ENCODE measurements at regions not wholly inside any gene's neighbourhood (a gene's known extent, or its start where the extent isn't known, plus 50 kb on each side); places are given as distances from the start of the nearest gene placed in this dataset.
"Not testable (repeated sequence)": the region's sequence is repeated elsewhere in the genome, so short reads cannot be mapped to it uniquely, and the experiment has no call there.

GRCh38 chr7:4606797-4607196 lies 75.3 kb upstream of the FOXK1 start:
- no peak for DNase-seq (ENCODE audit: low read depth, low spot score)
- H3K27ac ChIP-seq = no peak overlapping the region

GRCh38 chr7:4607311-4607729 lies 74.8 kb upstream of the FOXK1 start:
- H3K27ac ChIP-seq = no peak overlapping the region
- DNase-seq (ENCODE audit: low read depth, low spot score) = no peak

GRCh38 chr7:4609576-4609975 lies 72.5 kb upstream of the FOXK1 start:
- not testable (repeated sequence) for H3K27ac ChIP-seq; DNase-seq (ENCODE audit: low read depth, low spot score)

GRCh38 chr7:4610768-4611467 lies 71.2 kb upstream of the FOXK1 start:
- peak; percentile 8 for DNase-seq (ENCODE audit: low read depth, low spot score)
- no peak overlapping the region for H3K27ac ChIP-seq

- no peak overlapping the region for H3K27ac ChIP-seq
- DNase-seq (ENCODE audit: low read depth, low spot score) = no peak
Measured at GRCh38 chr7:4612237-4612636, 69.9 kb upstream of the FOXK1 start.

- no peak for DNase-seq (ENCODE audit: low read depth, low spot score)
Measured at GRCh38 chr7:4612939-4613841, 68.9 kb upstream of the FOXK1 start.

GRCh38 chr7:4613846-4614548 lies 68.1 kb upstream of the FOXK1 start:
- H3K27ac ChIP-seq = no peak overlapping the region
- DNase-seq (ENCODE audit: low read depth, low spot score) = peak; percentile 26

More at GRCh38 chr7:4612939-4613841, 68.9 kb upstream of the FOXK1 start:
- H3K27ac ChIP-seq = no peak overlapping the region

GRCh38 chr7:4616116-4616515 lies 66.0 kb upstream of the FOXK1 start:
- no peak for DNase-seq (ENCODE audit: low read depth, low spot score)
- H3K27ac ChIP-seq = no peak overlapping the region

- H3K27ac ChIP-seq = no peak overlapping the region
- no peak for DNase-seq (ENCODE audit: low read depth, low spot score)
Measured at GRCh38 chr7:4621396-4621795, 60.7 kb upstream of the FOXK1 start.

- no peak overlapping the region for H3K27ac ChIP-seq
- DNase-seq (ENCODE audit: low read depth, low spot score) = no peak
Measured at GRCh38 chr7:4626318-4626845, 55.7 kb upstream of the FOXK1 start.

GRCh38 chr7:4629287-4629895 lies 52.7 kb upstream of the FOXK1 start:
- no peak overlapping the region for H3K27ac ChIP-seq
- DNase-seq (ENCODE audit: low read depth, low spot score) = no peak

- peak overlapping the region; percentile 52 for H3K27ac ChIP-seq
- peak; percentile 48 for DNase-seq (ENCODE audit: low read depth, low spot score)
Measured at GRCh38 chr7:4631380-4632179, 50.5 kb upstream of the FOXK1 start.

Measured in epithelial cell of prostate (primary cell).